IMR-90 (cell line): ENCODE measurements at regions not wholly inside any gene's neighbourhood (a gene's known extent, or its start where the extent isn't known, plus 50 kb on each side); places are given as distances from the start of the nearest gene placed in this dataset.

ENCODE experiments used
- ATAC-seq: fragments of 200-7000 bp; cut with Tn5 transposase; 2 replicates; pipeline ENCODE4 v1.9.1; 2020; ENCODE audit warnings: low read depth, mild to moderate bottlenecking, moderate library complexity
- BruUV-seq: library from RNA; stranded (reverse); fragments of 400-500 nt; replicated peaks from 2 replicates; lab custom pipeline; 2021; lab: Mats Ljungman, UMichigan
- CTCF ChIA-PET: fragments of 300-600 bp; formaldehyde crosslinking; extraction: SDS; loops from one replicate; lab custom pipeline; 2021; ENCODE audit warnings: antibody characterized with exemption; lab: Yijun Ruan, JAX
- POLR2A ChIA-PET: fragments of 300-600 bp; sonication (Branson Sonifier 250); formaldehyde crosslinking; loops from one replicate; lab custom pipeline; 2022; ENCODE audit warnings: antibody characterized with exemption; ENCODE audit not compliant: unreplicated experiment; lab: Charles Lee
- DNase-seq: peaks from one replicate; pipeline ENCODE4 v3.0.0; 2013
- H2AFZ ChIP-seq: replicated peaks from 2 replicates; pipeline ENCODE3; 2013; ENCODE audit warnings: low read length, mild to moderate bottlenecking; ENCODE audit not compliant: poor library complexity
- H2AK5ac ChIP-seq: 2 replicates; pipeline ENCODE4 v1.6.1; 2013; ENCODE audit warnings: low read depth, low read length, inconsistent platforms
- H2AK9ac ChIP-seq: replicated peaks from 2 replicates; pipeline ENCODE3; 2013; ENCODE audit warnings: mild to moderate bottlenecking, low read depth, low read length, moderate library complexity; ENCODE audit not compliant: poor library complexity
- H2BK120ac ChIP-seq: 2 replicates; pipeline ENCODE4 v1.6.1; 2013; ENCODE audit warnings: low read depth, low read length, inconsistent platforms
- H2BK15ac ChIP-seq: 3 replicates; pipeline ENCODE4 v1.6.1; 2013; ENCODE audit warnings: low read depth, low read length, inconsistent platforms
- H2BK20ac ChIP-seq: 2 replicates; pipeline ENCODE4 v1.6.1; 2013; ENCODE audit warnings: low read depth, mild to moderate bottlenecking, inconsistent platforms, low read length, moderate library complexity
- H2BK5ac ChIP-seq: 2 replicates; pipeline ENCODE4 v1.6.1; 2013; ENCODE audit warnings: mild to moderate bottlenecking, low read depth, low read length, inconsistent platforms; ENCODE audit not compliant: poor library complexity, severe bottlenecking
- H3K14ac ChIP-seq: replicated peaks from 2 replicates; pipeline ENCODE4 v1.6.1; 2013; ENCODE audit warnings: low read depth, low read length, inconsistent platforms
- H3K18ac ChIP-seq: 2 replicates; pipeline ENCODE4 v1.6.1; 2013; ENCODE audit warnings: low read depth, low read length, control low read depth
- H3K23ac ChIP-seq: 2 replicates; pipeline ENCODE4 v1.6.1; 2013; ENCODE audit warnings: low read depth, low read length, inconsistent platforms
- H3K27ac ChIP-seq: 2 replicates; pipeline ENCODE4 v1.5.1; 2013; ENCODE audit warnings: mild to moderate bottlenecking, control low read depth, low read length; ENCODE audit not compliant: insufficient read depth
- H3K27me3 ChIP-seq: 2 replicates; pipeline ENCODE4 v1.6.1; 2013; ENCODE audit warnings: low read length; ENCODE audit not compliant: control insufficient read depth, insufficient read depth
- H3K36me3 ChIP-seq: 2 replicates; pipeline ENCODE4 v1.6.1; 2013; ENCODE audit warnings: low read length, mixed read lengths; ENCODE audit not compliant: control insufficient read depth, insufficient read depth
- H3K4ac ChIP-seq: 2 replicates; pipeline ENCODE4 v1.6.1; 2013; ENCODE audit warnings: low read depth, low read length, inconsistent platforms
- H3K4me1 ChIP-seq: 2 replicates; pipeline ENCODE4 v1.6.1; 2013; ENCODE audit warnings: low read length, mixed read lengths; ENCODE audit not compliant: control insufficient read depth, insufficient read depth
- H3K4me2 ChIP-seq: 2 replicates; pipeline ENCODE4 v1.6.1; 2013; ENCODE audit warnings: low read depth, mild to moderate bottlenecking, control low read depth, low read length, moderate library complexity
- H3K4me3 ChIP-seq: 2 replicates; pipeline ENCODE4 v1.5.1; 2013; ENCODE audit warnings: low read depth, mild to moderate bottlenecking, control low read depth, low read length, moderate library complexity; ENCODE audit not compliant: insufficient read depth
- H3K56ac ChIP-seq: 2 replicates; pipeline ENCODE4 v1.6.1; 2013; ENCODE audit warnings: low read length, inconsistent platforms; ENCODE audit not compliant: insufficient read depth; ENCODE audit errors: extremely low read depth
- H3K79me1 ChIP-seq, 2 experiments: 2 replicates each; pipeline ENCODE4 v1.6.1; 2013; ENCODE audit warnings: low read length in 2 of 2, inconsistent platforms in 1 of 2, low read depth in 1 of 2
- H3K9ac ChIP-seq: 2 replicates; pipeline ENCODE4 v1.6.1; 2013; ENCODE audit warnings: low read depth, low read length, control low read depth
- H3K9me1 ChIP-seq: 2 replicates; pipeline ENCODE4 v1.6.1; 2013; ENCODE audit warnings: low read length, inconsistent platforms; ENCODE audit not compliant: insufficient read depth
- H3K9me3 ChIP-seq: 2 replicates; pipeline ENCODE4 v1.6.1; 2013; ENCODE audit warnings: low read length; ENCODE audit not compliant: control insufficient read depth, insufficient read depth
- H4K20me1 ChIP-seq: 2 replicates; pipeline ENCODE4 v1.6.1; 2013; ENCODE audit warnings: low read length, inconsistent platforms; ENCODE audit not compliant: insufficient read depth
- H4K5ac ChIP-seq: 2 replicates; pipeline ENCODE4 v1.6.1; 2013; ENCODE audit warnings: mild to moderate bottlenecking, low read depth, low read length, control low read depth
- H4K8ac ChIP-seq, 2 experiments: 2 replicates each; pipeline ENCODE4 v1.6.1; 2013; ENCODE audit warnings: low read depth in 2 of 2, low read length in 2 of 2, control low read depth in 1 of 2, inconsistent platforms in 1 of 2
- H4K91ac ChIP-seq: 2 replicates; pipeline ENCODE4 v1.6.1; 2013; ENCODE audit warnings: low read depth, low read length, inconsistent platforms; ENCODE audit not compliant: insufficient read depth
- CEBPB ChIP-seq: IDR thresholded peaks from 2 replicates; pipeline ENCODE4 v1.6.1; 2012; ENCODE audit warnings: low read depth, low read length, improper control_type of control experiment
- CHD1 ChIP-seq: IDR thresholded peaks from 2 replicates; pipeline ENCODE4 v1.6.1; 2012; ENCODE audit warnings: low read depth, low read length, improper control_type of control experiment
- FOS ChIP-seq: fragments of 150-350 bp; IDR thresholded peaks from 2 replicates; pipeline ENCODE4 v1.6.1; 2016; ENCODE audit warnings: low read depth, low read length
- MAFK ChIP-seq: IDR thresholded peaks from 2 replicates; pipeline ENCODE4 v1.6.1; 2012; ENCODE audit warnings: low read depth, low read length, improper control_type of control experiment
- MAZ ChIP-seq: IDR thresholded peaks from 2 replicates; pipeline ENCODE4 v1.6.1; 2012; ENCODE audit warnings: low read depth, mild to moderate bottlenecking, low read length, improper control_type of control experiment, moderate library complexity, borderline replicate concordance
- NFE2L2 ChIP-seq: fragments of 150-350 bp; IDR thresholded peaks from 2 replicates; pipeline ENCODE4 v1.6.1; 2016; ENCODE audit warnings: low read depth, mild to moderate bottlenecking, low read length
- RAD21 ChIP-seq: IDR thresholded peaks from 2 replicates; pipeline ENCODE4 v1.6.1; 2012; ENCODE audit warnings: low read length, improper control_type of control experiment
- SMC3 ChIP-seq: fragments of 150-350 bp; IDR thresholded peaks from 2 replicates; pipeline ENCODE4 v1.6.1; 2016; ENCODE audit warnings: low read depth, mild to moderate bottlenecking, antibody characterized with exemption, low read length, moderate library complexity
- WGBS, 2 experiments: methylation state at CpG; one replicate each; pipeline versions ENCODE4 v1.1.5 to v1.1.7; 2013; ENCODE audit warnings: missing lambda C conversion rate in 2 of 2; ENCODE audit not compliant: insufficient read length in 1 of 2; ENCODE audit errors: extremely low coverage in 2 of 2; 5-methylcytosine and 5-hydroxymethylcytosine counted together
- dilution Hi-C: fragments of 300-500 bp; cut with HindIII; formaldehyde crosslinking; loops from one replicate; pipeline ENCODE4 v1.14.3; 2018; ENCODE audit warnings: low sequenced_read_pairs; ENCODE audit not compliant: unreplicated experiment
- in situ Hi-C: fragments of 300-500 bp; cut with MboI; formaldehyde crosslinking; loops from 3 replicates; pipeline ENCODE4 v1.14.3; 2019; ENCODE audit warnings: low sequenced_read_pairs, inconsistent platforms, mixed read lengths
- intact Hi-C: fragments of 100-400 bp; cut with micrococcal nuclease; formaldehyde crosslinking; loops from 2 replicates; pipeline ENCODE4 v1.10.0; 2022

GRCh38 chr18:75782204-75782603 lies 354.7 kb upstream of the SMIM21 start:
- Histone ChIP-seq H3K4me3 (no peak overlapping the region), H3K9me1 (no peaks in the 10 kb centered on the region), H3K56ac (no peak overlapping the region), H2AK9ac (no peak overlapping the region), H3K4me1 (no peaks in the 10 kb centered on the region), H3K18ac (no peak overlapping the region), H3K4me2 (no peak overlapping the region), H4K5ac (no peak overlapping the region), H3K23ac (no peak overlapping the region), H2BK5ac (no peak overlapping the region), H3K4ac (no peak overlapping the region), H2AK5ac (no peak overlapping the region), H3K9me3 (no peaks in the 10 kb centered on the region), H4K8ac (no peak overlapping the region), H3K27ac (no peak overlapping the region), H2BK20ac (no peak overlapping the region), H3K14ac (no peak overlapping the region), H4K20me1 (no peaks in the 10 kb centered on the region), H4K91ac (no peak overlapping the region), H2BK120ac (no peak overlapping the region), H2AFZ (no peak overlapping the region), H3K9ac (no peak overlapping the region), H3K36me3 (no peaks in the 10 kb centered on the region), H3K27me3 (peaks cover 5% of the 10 kb centered on the region; the same call in 1 of the 2 replicates), H2BK15ac (no peak overlapping the region), H3K79me1 (no peaks in the 10 kb centered on the region)
- BruUV-seq = no TSS peak
- DNase-seq (no peak), ATAC-seq (no peak)
- in situ Hi-C loops (no loop called here), intact Hi-C loops (no loop called here), dilution Hi-C loops (no loop called here)
- WGBS, 2 experiments = no CpG with 5 or more reads among the region's 4 CpGs
- POLR2A ChIA-PET = interaction anchor here (0.6 kb wide), 1 partner anchor 1719 kb away, joined by 4 read pairs; no protein-coding TSS in a partner anchor
- TF ChIP-seq SMC3 (no peak), FOS (no peak), NFE2L2 (no peak), MAFK (no peak), RAD21 (no peak), CHD1 (no peak), CEBPB (no peak), MAZ (no peak)
- CTCF ChIA-PET = no interaction called here
